Keratinocyte (primary cell): ENCODE measurements at regions not wholly inside any gene's neighbourhood (a gene's known extent, or its start where the extent isn't known, plus 50 kb on each side); places are given as distances from the start of the nearest gene placed in this dataset.

Experiments used
- DNase-seq: peaks from one replicate; pipeline ENCODE4 v3.0.0-alpha.2; 2011; ENCODE audit warnings: low read depth, missing footprints, low spot score
- FAIRE-seq: peaks from 2 replicates; lab custom pipeline; 2011; peaks lifted over from hg19 to GRCh38; lab: Jason Lieb, UNC
- H2AFZ ChIP-seq: 2 replicates; pipeline ENCODE4 v1.6.0; 2012; ENCODE audit warnings: low read length, control low read depth, inconsistent platforms; ENCODE audit not compliant: control insufficient read depth
- H3K27ac ChIP-seq: 2 replicates; pipeline ENCODE4 v1.5.1; 2011; ENCODE audit warnings: low read length; ENCODE audit not compliant: control insufficient read depth, insufficient read depth
- H3K27me3 ChIP-seq: 3 replicates; pipeline ENCODE4 v1.6.0; 2011; ENCODE audit warnings: low read length; ENCODE audit not compliant: control insufficient read depth, insufficient read depth; ENCODE audit errors: extremely low read depth
- H3K36me3 ChIP-seq, 2 experiments: 2 replicates in 1 of 2; 3 replicates in 1 of 2; pipeline ENCODE4 v1.5.1; 2011; ENCODE audit warnings: low read length in 2 of 2, mild to moderate bottlenecking in 1 of 2; ENCODE audit not compliant: control insufficient read depth in 2 of 2, insufficient read depth in 2 of 2; ENCODE audit errors: extremely low read depth in 1 of 2
- H3K4me1 ChIP-seq: 3 replicates; pipeline ENCODE4 v1.5.1; 2011; ENCODE audit warnings: low read length; ENCODE audit not compliant: control insufficient read depth, insufficient read depth; ENCODE audit errors: extremely low read depth
- H3K4me2 ChIP-seq: 3 replicates; pipeline ENCODE4 v1.6.0; 2011; ENCODE audit warnings: low read depth, low read length; ENCODE audit not compliant: control insufficient read depth, insufficient read depth; ENCODE audit errors: extremely low read depth
- H3K4me3 ChIP-seq, 3 experiments: fragments of 200-600 bp in 1 of 3; sonication (generic) in 1 of 3; 2 replicates in 2 of 3; 3 replicates in 1 of 3; pipeline ENCODE4 v1.5.1; 2011 to 2016; ENCODE audit warnings: low read length in 3 of 3, mild to moderate bottlenecking in 3 of 3, control low read depth in 2 of 3, inconsistent platforms in 1 of 3, low read depth in 1 of 3, mixed read lengths in 1 of 3, mixed run types in 1 of 3, moderate library complexity in 1 of 3; ENCODE audit not compliant: control insufficient read depth in 2 of 3, insufficient read depth in 2 of 3; ENCODE audit errors: extremely low read depth in 1 of 3
- H3K79me2 ChIP-seq: 2 replicates; pipeline ENCODE4 v1.6.0; 2012; ENCODE audit warnings: low read length; ENCODE audit not compliant: control insufficient read depth, insufficient read depth
- H3K9ac ChIP-seq: 3 replicates; pipeline ENCODE4 v1.6.0; 2011; ENCODE audit warnings: low read length; ENCODE audit not compliant: control insufficient read depth, insufficient read depth; ENCODE audit errors: extremely low read depth
- H3K9me1 ChIP-seq: 3 replicates; pipeline ENCODE4 v1.6.0; 2011; ENCODE audit warnings: low read length; ENCODE audit not compliant: control insufficient read depth, insufficient read depth; ENCODE audit errors: extremely low read depth
- H3K9me3 ChIP-seq: 2 replicates; pipeline ENCODE4 v1.5.1; 2012; ENCODE audit warnings: low read depth, low read length; ENCODE audit not compliant: control insufficient read depth
- H4K20me1 ChIP-seq: 3 replicates; pipeline ENCODE4 v1.6.0; 2011; ENCODE audit warnings: low read length; ENCODE audit not compliant: control insufficient read depth, insufficient read depth; ENCODE audit errors: extremely low read depth
- CTCF ChIP-seq, 3 experiments: IDR thresholded peaks in 1 of 3; conservative IDR thresholded peaks in 1 of 3; optimal IDR thresholded peaks in 1 of 3; 2 replicates in 2 of 3; 3 replicates in 1 of 3; pipeline versions ENCODE3 to v1.5.1; 2011; ENCODE audit warnings: low read length in 3 of 3, mild to moderate bottlenecking in 3 of 3, moderate library complexity in 2 of 3, control low read depth in 1 of 3, inconsistent platforms in 1 of 3; ENCODE audit not compliant: insufficient read depth in 2 of 3; ENCODE audit errors: extremely low read depth in 1 of 3
- EZH2 ChIP-seq: IDR thresholded peaks from one replicate; pipeline ENCODE4 v1.6.1; 2012; ENCODE audit warnings: inconsistent platforms, mild to moderate bottlenecking, low read length, moderate library complexity
- dilution Hi-C: fragments of 300-500 bp; cut with MboI; formaldehyde crosslinking; loops from one replicate; pipeline ENCODE4 v1.7.0; 2020; ENCODE audit warnings: low sequenced_read_pairs; ENCODE audit not compliant: extremely low pct_ligation_motif_present

- H3K9ac ChIP-seq = no peak overlapping the region
- H3K27me3 ChIP-seq = no peaks in the 10 kb centered on the region
- no peaks in the 10 kb centered on the region for H3K79me2 ChIP-seq
- dilution Hi-C loops = no loop called here
- no peak overlapping the region for H3K4me2 ChIP-seq
- no peaks in the 10 kb centered on the region for H3K9me1 ChIP-seq
- H4K20me1 ChIP-seq = no peaks in the 10 kb centered on the region
- DNase-seq (no peak), FAIRE-seq (no peak)
- no peak overlapping the region for H3K4me3 ChIP-seq
- no peak for TF ChIP-seq CTCF (optimal IDR thresholded peaks at IDR 0.05 in 1 of 3, IDR thresholded peaks at IDR 0.05 in 1 of 3, conservative IDR thresholded peaks at IDR 0.05 in 1 of 3; ENCODE audit: extremely low read depth in 1 of 3, insufficient read depth in 2 of 3, low read length in 3 of 3)
- no peak for TF ChIP-seq EZH2
- no peaks in the 10 kb centered on the region for H3K9me3 ChIP-seq
- no peaks in the 10 kb centered on the region for H3K4me1 ChIP-seq
- H2AFZ ChIP-seq = no peak overlapping the region
- H3K27ac ChIP-seq = no peak overlapping the region
- H3K36me3 ChIP-seq = no peaks in the 10 kb centered on the region
These were observed 596.0 kb upstream of the SLIT2 start for GRCh38 chr4:19655666-19656065.

- Histone ChIP-seq H3K9me1 (no peaks in the 10 kb centered on the region), H3K9ac (no peak overlapping the region), H3K79me2 (no peaks in the 10 kb centered on the region), H3K4me1 (no peaks in the 10 kb centered on the region), H2AFZ (no peak overlapping the region), H3K4me3 (no peak overlapping the region), H3K27ac (no peak overlapping the region), H3K36me3 (no peaks in the 10 kb centered on the region), H4K20me1 (no peaks in the 10 kb centered on the region), H3K27me3 (no peaks in the 10 kb centered on the region), H3K9me3 (no peaks in the 10 kb centered on the region), H3K4me2 (no peak overlapping the region)
- TF ChIP-seq EZH2 (no peak), CTCF (optimal IDR thresholded peaks at IDR 0.05 in 1 of 3, IDR thresholded peaks at IDR 0.05 in 1 of 3, conservative IDR thresholded peaks at IDR 0.05 in 1 of 3; ENCODE audit: extremely low read depth in 1 of 3, insufficient read depth in 2 of 3, low read length in 3 of 3) (no peak)
- dilution Hi-C loops = no loop called here
- FAIRE-seq (no peak), DNase-seq (no peak)
These were observed 600.5 kb upstream of the SLIT2 start for GRCh38 chr4:19650903-19651864.
